Lower leg skin (tissue), 4 donors: ENCODE measurements at regions not wholly inside any gene's neighbourhood (a gene's known extent, or its start where the extent isn't known, plus 50 kb on each side); places are given as distances from the start of the nearest gene placed in this dataset.
A peak's percentile ranks its signal among the peaks of the same experiment; 100 is the strongest.

Source experiments
- DNase-seq, 2 donors: peaks; one replicate each; pipeline ENCODE4 v3.0.0-alpha.2; 2019; ENCODE audit warnings: low spot score in 2 of 2
- H3K4me3 ChIP-seq: fragments of 200-600 bp; sonication (generic); 2 replicates; pipeline ENCODE4 v1.5.1; 2017; ENCODE audit warnings: mild to moderate bottlenecking, low read depth; ENCODE audit not compliant: poor library complexity, severe bottlenecking
- POLR2A ChIP-seq, 2 donors: fragments of 450-650 bp; IDR thresholded peaks; one replicate each; pipeline ENCODE4 v1.6.1; 2016 to 2017; ENCODE audit warnings: antibody characterized with exemption in 2 of 2, mild to moderate bottlenecking in 1 of 2, moderate library complexity in 1 of 2
- WGBS, 2 donors: methylation state at CpG; one replicate each; pipeline ENCODE4 v1.1.5; 2018; 5-methylcytosine and 5-hydroxymethylcytosine counted together
- intact Hi-C: fragments of 100-400 bp; cut with DNase I; formaldehyde crosslinking; loops from one replicate; pipeline ENCODE4 v1.15.0; 2023; ENCODE audit warnings: low total_unique reads
- TF ChIP-seq, protein P1 (sequence below), 3 donors: fragments of 450-650 bp; IDR thresholded peaks; one replicate each; pipeline ENCODE4 v1.5.1; 2016; ENCODE audit warnings: antibody characterized with exemption in 3 of 3, mild to moderate bottlenecking in 3 of 3, moderate library complexity in 2 of 3

DNA sequence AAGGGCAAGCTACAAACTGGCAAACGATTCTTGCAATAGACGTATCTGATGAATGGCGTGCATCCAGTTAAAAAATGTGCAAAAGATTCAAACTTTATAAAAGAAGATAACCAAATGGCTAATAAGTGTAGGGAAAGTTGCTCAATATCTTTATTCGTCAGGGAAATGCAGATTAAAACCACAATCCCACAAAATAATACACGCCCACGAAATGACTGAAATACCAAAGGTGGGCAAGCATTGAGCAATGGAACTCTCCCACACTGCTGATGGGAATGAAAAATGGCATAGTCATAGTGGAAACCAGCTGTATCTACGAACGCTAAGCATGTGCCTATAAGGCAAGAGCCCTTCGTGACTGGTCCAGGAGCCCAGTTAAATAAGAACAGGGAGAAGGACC lies 168.6 kb upstream of the SIX2 start:
- 56 to 63% methylated on average over 9 of the region's 9 CpGs for WGBS, 2 donors

DNA sequence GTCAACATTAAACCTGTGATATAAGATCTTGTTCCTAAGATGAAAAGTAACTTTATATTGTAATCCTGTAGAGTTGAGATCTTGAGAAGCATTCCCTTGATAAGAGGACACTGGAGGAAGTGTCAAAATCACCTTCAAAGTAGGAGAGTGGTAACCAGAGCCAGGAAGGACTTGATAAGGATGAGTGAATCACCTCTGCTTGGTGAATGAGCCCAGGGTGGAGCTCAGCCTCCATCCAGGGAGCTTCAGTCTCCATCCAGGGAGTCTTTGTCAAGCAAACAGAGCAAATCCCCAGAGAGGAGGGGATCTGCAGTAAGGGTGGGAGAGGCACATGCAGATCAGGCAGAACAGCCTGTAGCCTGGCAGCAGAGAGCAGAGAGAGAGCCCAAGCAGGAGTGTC lies 167.1 kb upstream of the SIX2 start:
- intact Hi-C loops, result no loop called here
- TF ChIP-seq POLR2A (IDR thresholded peaks at IDR 0.05), result no peak
- TF ChIP-seq, protein P1, sequence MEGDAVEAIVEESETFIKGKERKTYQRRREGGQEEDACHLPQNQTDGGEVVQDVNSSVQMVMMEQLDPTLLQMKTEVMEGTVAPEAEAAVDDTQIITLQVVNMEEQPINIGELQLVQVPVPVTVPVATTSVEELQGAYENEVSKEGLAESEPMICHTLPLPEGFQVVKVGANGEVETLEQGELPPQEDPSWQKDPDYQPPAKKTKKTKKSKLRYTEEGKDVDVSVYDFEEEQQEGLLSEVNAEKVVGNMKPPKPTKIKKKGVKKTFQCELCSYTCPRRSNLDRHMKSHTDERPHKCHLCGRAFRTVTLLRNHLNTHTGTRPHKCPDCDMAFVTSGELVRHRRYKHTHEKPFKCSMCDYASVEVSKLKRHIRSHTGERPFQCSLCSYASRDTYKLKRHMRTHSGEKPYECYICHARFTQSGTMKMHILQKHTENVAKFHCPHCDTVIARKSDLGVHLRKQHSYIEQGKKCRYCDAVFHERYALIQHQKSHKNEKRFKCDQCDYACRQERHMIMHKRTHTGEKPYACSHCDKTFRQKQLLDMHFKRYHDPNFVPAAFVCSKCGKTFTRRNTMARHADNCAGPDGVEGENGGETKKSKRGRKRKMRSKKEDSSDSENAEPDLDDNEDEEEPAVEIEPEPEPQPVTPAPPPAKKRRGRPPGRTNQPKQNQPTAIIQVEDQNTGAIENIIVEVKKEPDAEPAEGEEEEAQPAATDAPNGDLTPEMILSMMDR (IDR thresholded peaks at IDR 0.05), result no peak
- H3K4me3 ChIP-seq, result no peak overlapping the region
- DNase-seq, result peak in 1 of 2 donors; percentile 43

More for the DNA sequence above, 168.6 kb upstream of the SIX2 start:
- intact Hi-C loops, result no loop called here
- DNase-seq, result no peak
- no peak overlapping the region for H3K4me3 ChIP-seq
- TF ChIP-seq, protein P1 (IDR thresholded peaks at IDR 0.05), result no peak
- TF ChIP-seq POLR2A (IDR thresholded peaks at IDR 0.05), result no peak

DNA sequence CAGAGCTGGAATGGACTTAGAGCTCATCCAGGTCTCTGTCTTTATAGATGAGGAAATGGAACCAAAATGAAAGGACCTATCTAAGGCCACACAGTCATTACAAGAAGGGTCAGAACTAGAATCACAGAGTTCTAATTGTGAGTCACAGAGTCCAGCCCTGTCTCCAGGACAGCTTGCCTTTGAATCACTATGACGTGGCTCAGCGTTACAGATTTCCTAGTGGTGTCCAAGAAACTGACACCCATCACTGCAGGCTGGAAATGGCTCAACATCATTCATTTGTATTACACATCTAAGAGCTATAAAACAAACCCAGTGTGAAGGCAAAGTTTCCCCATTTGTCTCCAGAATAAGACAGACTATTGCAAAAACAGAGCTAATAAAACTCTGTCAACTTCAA lies 164.3 kb upstream of the SIX2 start:
- intact Hi-C loops, result no loop called here
- WGBS, 2 donors, result 53 to 67% methylated on average over 2 of the region's 2 CpGs
- TF ChIP-seq POLR2A (IDR thresholded peaks at IDR 0.05), result no peak
- TF ChIP-seq, protein P1 (IDR thresholded peaks at IDR 0.05), result no peak
- H3K4me3 ChIP-seq, result no peak overlapping the region
- DNase-seq, result no peak

DNA sequence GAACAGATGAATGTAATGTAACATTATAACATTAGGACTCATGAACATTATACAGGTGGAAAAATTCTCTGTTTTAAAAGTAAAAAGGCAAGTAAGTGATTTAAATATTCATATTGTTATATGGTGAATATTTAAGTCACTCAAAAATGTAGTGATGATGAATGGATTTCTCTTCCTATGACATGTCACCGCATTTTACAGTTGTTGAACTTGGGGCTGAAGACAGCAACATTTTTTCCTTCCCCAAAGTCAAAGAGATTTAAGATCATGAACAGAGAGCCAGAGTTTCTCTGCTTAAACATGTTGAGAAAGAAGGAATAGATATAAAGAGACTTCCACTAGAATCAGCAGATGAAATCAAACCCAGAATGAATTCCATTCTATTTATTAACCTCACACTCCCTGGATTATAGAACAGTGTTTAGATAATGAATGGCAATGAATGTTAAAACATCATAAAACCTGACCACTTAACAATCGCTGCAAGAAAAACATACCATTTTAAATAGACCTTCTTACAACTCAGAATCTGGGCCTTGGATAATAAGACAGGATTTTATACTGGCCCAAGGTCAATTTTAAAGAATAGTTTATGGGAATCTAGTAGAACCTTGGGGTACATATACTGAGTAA lies 163.6 kb upstream of the SIX2 start:
- DNase-seq, result no peak
- TF ChIP-seq, protein P1 (IDR thresholded peaks at IDR 0.05), result no peak
- no peak for TF ChIP-seq POLR2A (IDR thresholded peaks at IDR 0.05)
- intact Hi-C loops, result no loop called here
- WGBS, 2 donors, result 79 to 80% methylated on average over 2 of the region's 2 CpGs
- H3K4me3 ChIP-seq, result no peak overlapping the region

DNA sequence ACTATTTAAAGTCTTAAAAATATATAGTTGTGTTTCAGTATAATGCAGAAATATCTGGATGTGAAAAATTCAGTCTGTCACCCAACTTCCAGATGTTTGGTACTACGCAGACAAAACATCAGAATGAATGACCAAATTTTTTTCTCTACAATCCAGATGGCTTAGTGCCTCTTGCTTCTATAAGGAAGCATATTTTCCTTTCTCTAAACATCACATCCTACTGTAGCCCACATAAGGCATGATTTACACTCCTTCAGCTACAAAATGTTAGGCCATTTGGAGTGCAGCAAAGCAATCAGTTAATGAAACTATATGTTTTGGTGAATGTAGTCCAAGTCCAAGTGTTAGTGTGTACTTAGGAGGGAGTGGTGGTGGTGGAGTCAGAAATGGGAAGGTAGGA lies 162.9 kb upstream of the SIX2 start:
- TF ChIP-seq, protein P1 (IDR thresholded peaks at IDR 0.05), result no peak
- no peak for TF ChIP-seq POLR2A (IDR thresholded peaks at IDR 0.05)
- DNase-seq, result no peak
- intact Hi-C loops, result no loop called here
- WGBS, 2 donors, result 90 to 91% methylated on average over 1 of the region's 1 CpG
- no peak overlapping the region for H3K4me3 ChIP-seq

DNA sequence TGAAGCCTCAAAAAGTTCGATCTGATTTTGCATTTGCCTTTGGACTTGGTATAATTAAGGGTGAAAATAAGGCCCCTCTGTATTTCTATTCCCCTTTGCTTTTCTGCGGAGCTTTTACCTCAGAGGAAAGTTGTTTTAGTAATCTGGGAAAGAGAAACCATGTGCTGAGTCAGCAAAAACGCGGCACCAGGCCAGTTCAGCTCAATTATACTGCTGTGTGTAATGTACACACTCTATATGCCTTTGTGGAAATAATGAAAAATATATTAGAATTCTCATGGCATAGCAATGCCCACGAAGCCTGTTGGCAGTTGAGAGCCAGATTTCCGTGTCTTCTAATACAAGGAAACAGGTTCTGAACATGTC lies 161.9 kb upstream of the SIX2 start:
- TF ChIP-seq, protein P1 (IDR thresholded peaks at IDR 0.05), result no peak
- no peak for TF ChIP-seq POLR2A (IDR thresholded peaks at IDR 0.05)
- H3K4me3 ChIP-seq, result no peak overlapping the region
- DNase-seq, result no peak
- intact Hi-C loops, result no loop called here
- WGBS, 2 donors, result 46 to 49% methylated on average over 6 of the region's 6 CpGs
